HL-60 (cell line): ENCODE measurements at regions not wholly inside any gene's neighbourhood (a gene's known extent, or its start where the extent isn't known, plus 50 kb on each side); places are given as distances from the start of the nearest gene placed in this dataset.

Experiments used
- GABPA ChIP-seq: IDR thresholded peaks from 2 replicates; pipeline ENCODE4 v1.6.1; 2012; ENCODE audit warnings: low read depth
- POLR2AphosphoS5 ChIP-seq: IDR thresholded peaks from 2 replicates; pipeline ENCODE4 v1.6.1; 2012; ENCODE audit warnings: low read depth
- SPI1 ChIP-seq: IDR thresholded peaks from 2 replicates; pipeline ENCODE4 v1.6.1; 2012; ENCODE audit warnings: low read depth, mild to moderate bottlenecking, borderline replicate concordance
- TF ChIP-seq, protein P1 (sequence below): IDR thresholded peaks from 2 replicates; pipeline ENCODE4 v1.6.1; 2012; ENCODE audit warnings: low read depth; ENCODE audit not compliant: insufficient replicate concordance
- TF ChIP-seq, protein P2 (sequence below): IDR thresholded peaks from one replicate; pipeline ENCODE4 v1.5.1; 2011; ENCODE audit warnings: low read length, control low read depth, inconsistent platforms; ENCODE audit not compliant: insufficient read depth

DNA sequence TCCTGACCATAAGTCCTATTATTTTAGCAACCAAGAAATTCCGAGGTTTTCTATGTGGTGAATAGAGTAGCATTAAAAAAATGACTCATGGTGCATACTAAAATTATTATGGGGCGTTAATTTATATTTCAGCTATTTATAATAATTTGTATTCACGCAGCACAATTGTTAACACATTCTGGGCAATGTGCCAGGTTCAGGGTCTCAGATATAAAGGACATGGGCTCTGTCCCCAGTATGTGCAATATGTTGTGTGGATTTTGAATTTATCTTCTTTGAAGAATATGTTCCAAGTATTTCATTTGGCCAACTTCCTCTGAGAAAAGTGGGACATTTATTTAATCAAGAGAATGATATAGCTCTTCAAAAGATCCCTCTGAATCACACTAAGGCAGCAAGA, 1434.7 kb upstream of the PRR20A start:
- TF ChIP-seq, protein P1, sequence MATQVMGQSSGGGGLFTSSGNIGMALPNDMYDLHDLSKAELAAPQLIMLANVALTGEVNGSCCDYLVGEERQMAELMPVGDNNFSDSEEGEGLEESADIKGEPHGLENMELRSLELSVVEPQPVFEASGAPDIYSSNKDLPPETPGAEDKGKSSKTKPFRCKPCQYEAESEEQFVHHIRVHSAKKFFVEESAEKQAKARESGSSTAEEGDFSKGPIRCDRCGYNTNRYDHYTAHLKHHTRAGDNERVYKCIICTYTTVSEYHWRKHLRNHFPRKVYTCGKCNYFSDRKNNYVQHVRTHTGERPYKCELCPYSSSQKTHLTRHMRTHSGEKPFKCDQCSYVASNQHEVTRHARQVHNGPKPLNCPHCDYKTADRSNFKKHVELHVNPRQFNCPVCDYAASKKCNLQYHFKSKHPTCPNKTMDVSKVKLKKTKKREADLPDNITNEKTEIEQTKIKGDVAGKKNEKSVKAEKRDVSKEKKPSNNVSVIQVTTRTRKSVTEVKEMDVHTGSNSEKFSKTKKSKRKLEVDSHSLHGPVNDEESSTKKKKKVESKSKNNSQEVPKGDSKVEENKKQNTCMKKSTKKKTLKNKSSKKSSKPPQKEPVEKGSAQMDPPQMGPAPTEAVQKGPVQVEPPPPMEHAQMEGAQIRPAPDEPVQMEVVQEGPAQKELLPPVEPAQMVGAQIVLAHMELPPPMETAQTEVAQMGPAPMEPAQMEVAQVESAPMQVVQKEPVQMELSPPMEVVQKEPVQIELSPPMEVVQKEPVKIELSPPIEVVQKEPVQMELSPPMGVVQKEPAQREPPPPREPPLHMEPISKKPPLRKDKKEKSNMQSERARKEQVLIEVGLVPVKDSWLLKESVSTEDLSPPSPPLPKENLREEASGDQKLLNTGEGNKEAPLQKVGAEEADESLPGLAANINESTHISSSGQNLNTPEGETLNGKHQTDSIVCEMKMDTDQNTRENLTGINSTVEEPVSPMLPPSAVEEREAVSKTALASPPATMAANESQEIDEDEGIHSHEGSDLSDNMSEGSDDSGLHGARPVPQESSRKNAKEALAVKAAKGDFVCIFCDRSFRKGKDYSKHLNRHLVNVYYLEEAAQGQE, result no peak
- TF ChIP-seq, protein P2, sequence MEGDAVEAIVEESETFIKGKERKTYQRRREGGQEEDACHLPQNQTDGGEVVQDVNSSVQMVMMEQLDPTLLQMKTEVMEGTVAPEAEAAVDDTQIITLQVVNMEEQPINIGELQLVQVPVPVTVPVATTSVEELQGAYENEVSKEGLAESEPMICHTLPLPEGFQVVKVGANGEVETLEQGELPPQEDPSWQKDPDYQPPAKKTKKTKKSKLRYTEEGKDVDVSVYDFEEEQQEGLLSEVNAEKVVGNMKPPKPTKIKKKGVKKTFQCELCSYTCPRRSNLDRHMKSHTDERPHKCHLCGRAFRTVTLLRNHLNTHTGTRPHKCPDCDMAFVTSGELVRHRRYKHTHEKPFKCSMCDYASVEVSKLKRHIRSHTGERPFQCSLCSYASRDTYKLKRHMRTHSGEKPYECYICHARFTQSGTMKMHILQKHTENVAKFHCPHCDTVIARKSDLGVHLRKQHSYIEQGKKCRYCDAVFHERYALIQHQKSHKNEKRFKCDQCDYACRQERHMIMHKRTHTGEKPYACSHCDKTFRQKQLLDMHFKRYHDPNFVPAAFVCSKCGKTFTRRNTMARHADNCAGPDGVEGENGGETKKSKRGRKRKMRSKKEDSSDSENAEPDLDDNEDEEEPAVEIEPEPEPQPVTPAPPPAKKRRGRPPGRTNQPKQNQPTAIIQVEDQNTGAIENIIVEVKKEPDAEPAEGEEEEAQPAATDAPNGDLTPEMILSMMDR, result no peak
- TF ChIP-seq POLR2AphosphoS5 (no peak), GABPA (no peak), SPI1 (no peak)
